ENCODE measurements at regions not wholly inside any gene's neighbourhood (a gene's known extent, or its start where the extent isn't known, plus 50 kb on each side); places are given as distances from the start of the nearest gene placed in this dataset.

DNA sequence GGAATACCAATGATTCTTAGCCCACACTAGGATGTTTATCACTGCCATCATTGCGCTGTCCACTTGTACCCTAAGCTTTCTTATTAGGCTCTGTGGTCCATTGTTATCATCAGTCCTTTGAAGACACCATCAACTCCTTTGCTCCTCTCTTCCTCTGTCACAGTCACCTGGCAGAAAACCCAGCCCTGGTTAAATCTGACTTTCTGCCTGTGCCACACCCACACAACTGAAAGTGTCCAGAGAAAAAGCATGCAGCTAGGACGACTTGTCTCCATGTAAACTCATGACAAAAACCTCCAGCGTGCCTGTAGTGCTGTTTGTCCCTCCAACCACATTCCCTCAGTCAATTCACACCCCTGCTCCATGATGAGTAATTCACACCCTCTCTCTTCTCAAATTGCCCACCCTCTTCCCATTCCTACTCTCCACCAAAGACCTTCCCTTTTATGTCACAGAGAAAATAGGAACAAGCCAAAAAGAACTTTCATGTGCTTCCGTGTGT lies 297.4 kb upstream of the MGAT5 start:
- no peak for TF ChIP-seq CTCF (IDR thresholded peaks at IDR 0.05)
- TF ChIP-seq EZH2 (IDR thresholded peaks at IDR 0.05; ENCODE audit: borderline replicate concordance, insufficient read depth, low read depth, low read length, poor library complexity, severe bottlenecking): no peak
